Gastrocnemius medialis (tissue), 4 donors: ENCODE measurements at regions not wholly inside any gene's neighbourhood (a gene's known extent, or its start where the extent isn't known, plus 50 kb on each side); places are given as distances from the start of the nearest gene placed in this dataset.

Experiments used
- POLR2A ChIP-seq, 2 donors: fragments of 450-650 bp; IDR thresholded peaks; one replicate each; pipeline ENCODE4 v1.6.1; 2017; ENCODE audit warnings: antibody characterized with exemption in 2 of 2, mild to moderate bottlenecking in 2 of 2, moderate library complexity in 2 of 2
- TF ChIP-seq, protein P1 (sequence below), 5 experiments: fragments of 450-650 bp in 3 of 5; fragments of 200-600 bp in 2 of 5; sonication (generic) in 2 of 5; IDR thresholded peaks in 4 of 5; conservative IDR thresholded peaks in 1 of 5; 1 replicate in 4 of 5; 2 replicates in 1 of 5; pipeline ENCODE4 v1.5.1; 2016 to 2019; ENCODE audit warnings: antibody characterized with exemption in 5 of 5, mild to moderate bottlenecking in 3 of 5, moderate library complexity in 3 of 5

- TF ChIP-seq, protein P1, sequence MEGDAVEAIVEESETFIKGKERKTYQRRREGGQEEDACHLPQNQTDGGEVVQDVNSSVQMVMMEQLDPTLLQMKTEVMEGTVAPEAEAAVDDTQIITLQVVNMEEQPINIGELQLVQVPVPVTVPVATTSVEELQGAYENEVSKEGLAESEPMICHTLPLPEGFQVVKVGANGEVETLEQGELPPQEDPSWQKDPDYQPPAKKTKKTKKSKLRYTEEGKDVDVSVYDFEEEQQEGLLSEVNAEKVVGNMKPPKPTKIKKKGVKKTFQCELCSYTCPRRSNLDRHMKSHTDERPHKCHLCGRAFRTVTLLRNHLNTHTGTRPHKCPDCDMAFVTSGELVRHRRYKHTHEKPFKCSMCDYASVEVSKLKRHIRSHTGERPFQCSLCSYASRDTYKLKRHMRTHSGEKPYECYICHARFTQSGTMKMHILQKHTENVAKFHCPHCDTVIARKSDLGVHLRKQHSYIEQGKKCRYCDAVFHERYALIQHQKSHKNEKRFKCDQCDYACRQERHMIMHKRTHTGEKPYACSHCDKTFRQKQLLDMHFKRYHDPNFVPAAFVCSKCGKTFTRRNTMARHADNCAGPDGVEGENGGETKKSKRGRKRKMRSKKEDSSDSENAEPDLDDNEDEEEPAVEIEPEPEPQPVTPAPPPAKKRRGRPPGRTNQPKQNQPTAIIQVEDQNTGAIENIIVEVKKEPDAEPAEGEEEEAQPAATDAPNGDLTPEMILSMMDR (IDR thresholded peaks at IDR 0.05 in 4 of 5, conservative IDR thresholded peaks at IDR 0.05 in 1 of 5), result no peak
- TF ChIP-seq POLR2A (IDR thresholded peaks at IDR 0.05), result no peak
Measured at GRCh38 chr17:74108126-74108705, 95.3 kb upstream of the RPL38 start.
